ENCODE measurements at regions not wholly inside any gene's neighbourhood (a gene's known extent, or its start where the extent isn't known, plus 50 kb on each side); places are given as distances from the start of the nearest gene placed in this dataset.

DNA sequence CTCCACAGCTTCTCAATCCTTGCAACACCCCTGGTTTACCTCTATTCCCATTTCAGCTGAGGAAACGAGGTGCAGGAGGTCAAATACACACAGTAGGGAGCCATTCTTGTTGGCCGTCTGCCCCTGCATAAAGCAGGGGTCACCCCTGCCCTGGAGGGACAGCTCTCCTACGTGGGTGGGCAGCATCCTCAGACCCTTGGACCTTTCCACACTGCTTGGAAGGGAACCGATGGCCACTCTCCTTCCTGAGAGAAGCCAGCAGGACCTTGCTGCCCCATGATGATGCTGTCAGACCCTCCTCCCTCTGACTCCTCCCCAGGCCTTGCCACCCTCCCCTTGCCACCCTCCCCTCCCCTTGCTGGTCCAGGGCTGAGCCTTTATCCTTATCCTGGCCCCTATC is 121.1 kb upstream of the SYT13 start:
- TF ChIP-seq, protein P1, sequence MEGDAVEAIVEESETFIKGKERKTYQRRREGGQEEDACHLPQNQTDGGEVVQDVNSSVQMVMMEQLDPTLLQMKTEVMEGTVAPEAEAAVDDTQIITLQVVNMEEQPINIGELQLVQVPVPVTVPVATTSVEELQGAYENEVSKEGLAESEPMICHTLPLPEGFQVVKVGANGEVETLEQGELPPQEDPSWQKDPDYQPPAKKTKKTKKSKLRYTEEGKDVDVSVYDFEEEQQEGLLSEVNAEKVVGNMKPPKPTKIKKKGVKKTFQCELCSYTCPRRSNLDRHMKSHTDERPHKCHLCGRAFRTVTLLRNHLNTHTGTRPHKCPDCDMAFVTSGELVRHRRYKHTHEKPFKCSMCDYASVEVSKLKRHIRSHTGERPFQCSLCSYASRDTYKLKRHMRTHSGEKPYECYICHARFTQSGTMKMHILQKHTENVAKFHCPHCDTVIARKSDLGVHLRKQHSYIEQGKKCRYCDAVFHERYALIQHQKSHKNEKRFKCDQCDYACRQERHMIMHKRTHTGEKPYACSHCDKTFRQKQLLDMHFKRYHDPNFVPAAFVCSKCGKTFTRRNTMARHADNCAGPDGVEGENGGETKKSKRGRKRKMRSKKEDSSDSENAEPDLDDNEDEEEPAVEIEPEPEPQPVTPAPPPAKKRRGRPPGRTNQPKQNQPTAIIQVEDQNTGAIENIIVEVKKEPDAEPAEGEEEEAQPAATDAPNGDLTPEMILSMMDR (IDR thresholded peaks at IDR 0.05) = no peak
- TF ChIP-seq POLR2AphosphoS5 (IDR thresholded peaks at IDR 0.05) (no peak), EP300 (IDR thresholded peaks at IDR 0.05) (no peak), POLR2A (IDR thresholded peaks at IDR 0.05) (no peak)

Measured in gastroesophageal sphincter (tissue), 3 donors.